Fibroblast of lung (primary cell): ENCODE measurements at regions not wholly inside any gene's neighbourhood (a gene's known extent, or its start where the extent isn't known, plus 50 kb on each side); places are given as distances from the start of the nearest gene placed in this dataset.

Experiments used
- DNase-seq, 2 donors: peaks; one replicate each; pipeline versions ENCODE4 v3.0.0 to v3.0.0-alpha.2; 2010; ENCODE audit warnings: low read depth in 2 of 2
- H2AFZ ChIP-seq: 2 replicates; pipeline ENCODE4 v1.5.1; 2012; ENCODE audit warnings: low read length, control low read depth, inconsistent platforms
- H3K27ac ChIP-seq: 2 replicates; pipeline ENCODE4 v1.5.1; 2011; ENCODE audit warnings: low read length, control low read depth; ENCODE audit not compliant: insufficient read depth
- H3K27me3 ChIP-seq: 2 replicates; pipeline ENCODE4 v1.5.1; 2011; ENCODE audit warnings: mild to moderate bottlenecking, low read length; ENCODE audit not compliant: control insufficient read depth, insufficient read depth
- H3K36me3 ChIP-seq: 2 replicates; pipeline ENCODE4 v1.5.1; 2011; ENCODE audit warnings: low read length; ENCODE audit not compliant: control insufficient read depth, insufficient read depth
- H3K4me1 ChIP-seq: 2 replicates; pipeline ENCODE4 v1.5.1; 2011; ENCODE audit warnings: low read length; ENCODE audit not compliant: control insufficient read depth, insufficient read depth; ENCODE audit errors: extremely low read depth
- H3K4me2 ChIP-seq: 2 replicates; pipeline ENCODE4 v1.5.1; 2011; ENCODE audit warnings: low read length, control low read depth; ENCODE audit not compliant: insufficient read depth; ENCODE audit errors: extremely low read depth
- H3K4me3 ChIP-seq, 4 experiments: fragments of 200-600 bp in 1 of 4; sonication (generic) in 1 of 4; replicated peaks in 1 of 4; 2 replicates each; pipeline ENCODE4 v1.5.1; 2011 to 2016; ENCODE audit warnings: low read length in 4 of 4, low read depth in 3 of 4, mild to moderate bottlenecking in 3 of 4, control low read depth in 2 of 4, inconsistent platforms in 1 of 4, mixed read lengths in 1 of 4; ENCODE audit not compliant: insufficient read depth in 1 of 4; ENCODE audit errors: control extremely low read depth in 1 of 4
- H3K79me2 ChIP-seq: 2 replicates; pipeline ENCODE4 v1.5.1; 2012; ENCODE audit warnings: mild to moderate bottlenecking, low read length, inconsistent platforms; ENCODE audit not compliant: control insufficient read depth, insufficient read depth
- H3K9ac ChIP-seq: 2 replicates; pipeline ENCODE4 v1.5.1; 2011; ENCODE audit warnings: mild to moderate bottlenecking, low read length, control low read depth; ENCODE audit not compliant: insufficient read depth
- H3K9me3 ChIP-seq: 2 replicates; pipeline ENCODE4 v1.5.1; 2012; ENCODE audit warnings: low read depth, low read length; ENCODE audit not compliant: control insufficient read depth, insufficient read depth
- H4K20me1 ChIP-seq: 2 replicates; pipeline ENCODE4 v1.5.1; 2011; ENCODE audit warnings: low read length; ENCODE audit not compliant: control insufficient read depth, insufficient read depth; ENCODE audit errors: extremely low read depth
- CTCF ChIP-seq, 2 donors: IDR thresholded peaks in 1 of 2; conservative IDR thresholded peaks in 1 of 2; 1 replicate in 1 of 2; 2 replicates in 1 of 2; pipeline ENCODE4 v1.5.1; 2011 to 2012; ENCODE audit warnings: low read length in 2 of 2, control low read depth in 1 of 2, inconsistent platforms in 1 of 2, low read depth in 1 of 2, mild to moderate bottlenecking in 1 of 2
- EZH2 ChIP-seq: IDR thresholded peaks from 2 replicates; pipeline ENCODE4 v1.5.1; 2012; ENCODE audit warnings: low read length, control low read depth, mild to moderate bottlenecking; ENCODE audit errors: missing control alignments

GRCh38 chr3:31433679-31433992 is 99.1 kb upstream of the STT3B start:
- no peak overlapping the region for H3K27ac ChIP-seq
- H3K27me3 ChIP-seq: no peaks in the 10 kb centered on the region
- DNase-seq: no peak
- no peaks in the 10 kb centered on the region for H3K4me1 ChIP-seq
- no peak overlapping the region for H2AFZ ChIP-seq
- TF ChIP-seq EZH2 (no peak), CTCF (conservative IDR thresholded peaks at IDR 0.05 in 1 of 2, IDR thresholded peaks at IDR 0.05 in 1 of 2; ENCODE audit: low read depth in 1 of 2, low read length in 2 of 2) (no peak)
- H3K79me2 ChIP-seq: no peaks in the 10 kb centered on the region
- H3K36me3 ChIP-seq: no peaks in the 10 kb centered on the region
- H3K4me2 ChIP-seq: no peak overlapping the region
- no peaks in the 10 kb centered on the region for H4K20me1 ChIP-seq
- H3K4me3 ChIP-seq: no peak overlapping the region
- no peaks in the 10 kb centered on the region for H3K9me3 ChIP-seq
- H3K9ac ChIP-seq: no peak overlapping the region

GRCh38 chr3:31434819-31435218 is 97.9 kb upstream of the STT3B start:
- Histone ChIP-seq H3K27me3 (no peaks in the 10 kb centered on the region), H3K4me3 (no peak overlapping the region)

GRCh38 chr3:31436830-31437229 is 95.9 kb upstream of the STT3B start:
- H3K9ac ChIP-seq: no peak overlapping the region
- no peak for DNase-seq
- no peaks in the 10 kb centered on the region for H3K36me3 ChIP-seq
- no peaks in the 10 kb centered on the region for H3K9me3 ChIP-seq
- no peak overlapping the region for H3K27ac ChIP-seq
- no peaks in the 10 kb centered on the region for H3K4me1 ChIP-seq
- no peak overlapping the region for H2AFZ ChIP-seq
- H3K4me2 ChIP-seq: no peak overlapping the region
- no peaks in the 10 kb centered on the region for H3K27me3 ChIP-seq
- H3K4me3 ChIP-seq: no peak overlapping the region
- TF ChIP-seq CTCF (conservative IDR thresholded peaks at IDR 0.05 in 1 of 2, IDR thresholded peaks at IDR 0.05 in 1 of 2; ENCODE audit: low read depth in 1 of 2, low read length in 2 of 2) (no peak), EZH2 (no peak)
- H4K20me1 ChIP-seq: no peaks in the 10 kb centered on the region
- no peaks in the 10 kb centered on the region for H3K79me2 ChIP-seq

More at GRCh38 chr3:31434819-31435218, 97.9 kb upstream of the STT3B start:
- H3K36me3 ChIP-seq: no peaks in the 10 kb centered on the region
- DNase-seq: no peak
- H3K27ac ChIP-seq: no peak overlapping the region
- no peaks in the 10 kb centered on the region for H3K79me2 ChIP-seq
- no peaks in the 10 kb centered on the region for H3K9me3 ChIP-seq
- TF ChIP-seq EZH2: no peak
- TF ChIP-seq CTCF (conservative IDR thresholded peaks at IDR 0.05 in 1 of 2, IDR thresholded peaks at IDR 0.05 in 1 of 2; ENCODE audit: low read depth in 1 of 2, low read length in 2 of 2): no peak
- no peak overlapping the region for H3K4me2 ChIP-seq
- H3K9ac ChIP-seq: no peak overlapping the region
- no peak overlapping the region for H2AFZ ChIP-seq
- no peaks in the 10 kb centered on the region for H4K20me1 ChIP-seq
- no peaks in the 10 kb centered on the region for H3K4me1 ChIP-seq
